HUES6 (cell line): ENCODE measurements at regions not wholly inside any gene's neighbourhood (a gene's known extent, or its start where the extent isn't known, plus 50 kb on each side); places are given as distances from the start of the nearest gene placed in this dataset.

Source experiments
- H3K27ac ChIP-seq: 2 replicates; pipeline ENCODE4 v1.7.0; 2013; ENCODE audit warnings: low read depth, mild to moderate bottlenecking, low read length, inconsistent platforms
- H3K27me3 ChIP-seq: 2 replicates; pipeline ENCODE4 v1.6.1; 2013; ENCODE audit warnings: low read length; ENCODE audit not compliant: control insufficient read depth, insufficient read depth
- H3K36me3 ChIP-seq: 2 replicates; pipeline ENCODE4 v1.6.1; 2013; ENCODE audit warnings: low read length; ENCODE audit not compliant: control insufficient read depth, insufficient read depth
- H3K4me1 ChIP-seq: 2 replicates; pipeline ENCODE4 v1.6.1; 2013; ENCODE audit warnings: low read length; ENCODE audit not compliant: control insufficient read depth, insufficient read depth
- H3K4me3 ChIP-seq: 2 replicates; pipeline ENCODE4 v1.5.1; 2013; ENCODE audit warnings: low read depth, low read length
- H3K9ac ChIP-seq: one replicate; pipeline ENCODE4 v1.6.1; 2013; ENCODE audit warnings: mild to moderate bottlenecking, low read length
- H3K9me3 ChIP-seq: 2 replicates; pipeline ENCODE4 v1.6.1; 2013; ENCODE audit warnings: low read depth, low read length; ENCODE audit not compliant: control insufficient read depth, insufficient read depth

- Histone ChIP-seq H3K9me3 (no peaks in the 10 kb centered on the region), H3K27me3 (no peaks in the 10 kb centered on the region), H3K27ac (no peak overlapping the region), H3K36me3 (no peaks in the 10 kb centered on the region), H3K9ac (no peak overlapping the region), H3K4me3 (no peak overlapping the region), H3K4me1 (0 out of 2 replicates have a peak, but pooled peaks cover 2% of the 10 kb centered on the region)
Measured at GRCh38 chr4:181427076-181427475, 816.1 kb upstream of the TENM3 start.

- Histone ChIP-seq H3K9me3 (no peaks in the 10 kb centered on the region), H3K4me1 (peaks cover 8% of the 10 kb centered on the region; the same call in 1 of the 2 replicates), H3K4me3 (no peak overlapping the region), H3K27me3 (no peaks in the 10 kb centered on the region), H3K9ac (no peak overlapping the region), H3K27ac (no peak overlapping the region), H3K36me3 (no peaks in the 10 kb centered on the region)
Measured at GRCh38 chr4:181431006-181431405, 812.2 kb upstream of the TENM3 start.

- Histone ChIP-seq H3K9ac (no peak overlapping the region), H3K27ac (no peak overlapping the region), H3K27me3 (no peaks in the 10 kb centered on the region), H3K4me1 (peaks cover 8% of the 10 kb centered on the region; the same call in 1 of the 2 replicates), H3K36me3 (no peaks in the 10 kb centered on the region), H3K4me3 (no peak overlapping the region), H3K9me3 (no peaks in the 10 kb centered on the region)
Measured at GRCh38 chr4:181431661-181432060, 811.5 kb upstream of the TENM3 start.

- Histone ChIP-seq H3K4me3 (no peak overlapping the region), H3K4me1 (peaks cover 8% of the 10 kb centered on the region; the same call in 1 of the 2 replicates), H3K9me3 (no peaks in the 10 kb centered on the region), H3K36me3 (no peaks in the 10 kb centered on the region), H3K27ac (no peak overlapping the region), H3K27me3 (no peaks in the 10 kb centered on the region), H3K9ac (no peak overlapping the region)
Measured at GRCh38 chr4:181432335-181432734, 810.9 kb upstream of the TENM3 start.

GRCh38 chr4:181437895-181438294, 805.3 kb upstream of the TENM3 start:
- Histone ChIP-seq H3K27me3 (no peaks in the 10 kb centered on the region), H3K9ac (no peak overlapping the region), H3K4me1 (no peaks in the 10 kb centered on the region), H3K36me3 (no peaks in the 10 kb centered on the region), H3K27ac (no peak overlapping the region), H3K4me3 (no peak overlapping the region), H3K9me3 (no peaks in the 10 kb centered on the region)

GRCh38 chr4:181438641-181439040, 804.6 kb upstream of the TENM3 start:
- Histone ChIP-seq H3K27me3 (no peaks in the 10 kb centered on the region), H3K9me3 (no peaks in the 10 kb centered on the region), H3K9ac (no peak overlapping the region), H3K4me1 (no peaks in the 10 kb centered on the region), H3K4me3 (no peak overlapping the region), H3K36me3 (no peaks in the 10 kb centered on the region), H3K27ac (no peak overlapping the region)

GRCh38 chr4:181443021-181443420, 800.2 kb upstream of the TENM3 start:
- H3K4me3 ChIP-seq = no peak overlapping the region
- no peaks in the 10 kb centered on the region for H3K27me3 ChIP-seq
- H3K4me1 ChIP-seq = no peaks in the 10 kb centered on the region; the same call in 1 of the 2 replicates
- H3K36me3 ChIP-seq = no peaks in the 10 kb centered on the region
- H3K9ac ChIP-seq = no peak overlapping the region
- no peaks in the 10 kb centered on the region for H3K9me3 ChIP-seq
- no peak overlapping the region for H3K27ac ChIP-seq

GRCh38 chr4:181465826-181466225, 777.4 kb upstream of the TENM3 start:
- no peak overlapping the region for H3K9ac ChIP-seq
- H3K27ac ChIP-seq = no peak overlapping the region
- H3K4me3 ChIP-seq = no peak overlapping the region
- no peaks in the 10 kb centered on the region for H3K27me3 ChIP-seq
- H3K4me1 ChIP-seq = no peaks in the 10 kb centered on the region
- no peaks in the 10 kb centered on the region for H3K36me3 ChIP-seq
- H3K9me3 ChIP-seq = no peaks in the 10 kb centered on the region

- H3K9ac ChIP-seq = no peak overlapping the region
- no peak overlapping the region for H3K4me3 ChIP-seq
- no peak overlapping the region for H3K27ac ChIP-seq
- no peaks in the 10 kb centered on the region for H3K36me3 ChIP-seq
- H3K27me3 ChIP-seq = no peaks in the 10 kb centered on the region
- H3K4me1 ChIP-seq = no peaks in the 10 kb centered on the region
- H3K9me3 ChIP-seq = no peaks in the 10 kb centered on the region
Measured at GRCh38 chr4:181468451-181468850, 774.8 kb upstream of the TENM3 start.

GRCh38 chr4:181470306-181470705, 772.9 kb upstream of the TENM3 start:
- Histone ChIP-seq H3K36me3 (no peaks in the 10 kb centered on the region), H3K4me3 (no peak overlapping the region), H3K9me3 (no peaks in the 10 kb centered on the region)

GRCh38 chr4:181475359-181475758, 767.8 kb upstream of the TENM3 start:
- H3K9me3 ChIP-seq = no peaks in the 10 kb centered on the region
- no peak overlapping the region for H3K4me3 ChIP-seq
- no peak overlapping the region for H3K27ac ChIP-seq
- H3K27me3 ChIP-seq = no peaks in the 10 kb centered on the region
- H3K4me1 ChIP-seq = peaks cover 32% of the 10 kb centered on the region
- H3K9ac ChIP-seq = no peak overlapping the region
- no peaks in the 10 kb centered on the region for H3K36me3 ChIP-seq

More at GRCh38 chr4:181470306-181470705, 772.9 kb upstream of the TENM3 start:
- peaks cover 2% of the 10 kb centered on the region; the same call in 1 of the 2 replicates for H3K4me1 ChIP-seq
- no peak overlapping the region for H3K9ac ChIP-seq
- H3K27me3 ChIP-seq = no peaks in the 10 kb centered on the region
- H3K27ac ChIP-seq = no peak overlapping the region
